ENCODE measurements at regions not wholly inside any gene's neighbourhood (a gene's known extent, or its start where the extent isn't known, plus 50 kb on each side); places are given as distances from the start of the nearest gene placed in this dataset.

GRCh38 chr20:53707371-53708055 is 113.9 kb upstream of the ZNF217 start:
- no peak for DNase-seq (ENCODE audit: extremely low read depth, low read depth)

GRCh38 chr20:53706466-53707370 is 113.1 kb upstream of the ZNF217 start:
- DNase-seq (ENCODE audit: extremely low read depth, low read depth), result no peak

- no peak for DNase-seq (ENCODE audit: extremely low read depth, low read depth)
Observed at GRCh38 chr20:53706008-53706465, 112.4 kb upstream of the ZNF217 start.

GRCh38 chr20:53702617-53703016 is 109.0 kb upstream of the ZNF217 start:
- DNase-seq (ENCODE audit: extremely low read depth, low read depth), result no peak

GRCh38 chr20:53699906-53700305 is 106.3 kb upstream of the ZNF217 start:
- no peak for DNase-seq (ENCODE audit: extremely low read depth, low read depth)

GRCh38 chr20:53699085-53699674 is 105.5 kb upstream of the ZNF217 start:
- DNase-seq (ENCODE audit: extremely low read depth, low read depth), result no peak

- no peak for DNase-seq (ENCODE audit: extremely low read depth, low read depth)
Observed at GRCh38 chr20:53698371-53698978, 104.8 kb upstream of the ZNF217 start.

GRCh38 chr20:53695797-53696527 is 102.3 kb upstream of the ZNF217 start:
- DNase-seq (ENCODE audit: extremely low read depth, low read depth), result no peak

- no peak for DNase-seq (ENCODE audit: extremely low read depth, low read depth)
Observed at GRCh38 chr20:53693262-53693871, 99.7 kb upstream of the ZNF217 start.

GRCh38 chr20:53692465-53693067 is 98.9 kb upstream of the ZNF217 start:
- no peak for DNase-seq (ENCODE audit: extremely low read depth, low read depth)

GRCh38 chr20:53691811-53692192 is 98.2 kb upstream of the ZNF217 start:
- no peak for DNase-seq (ENCODE audit: extremely low read depth, low read depth)

- no peak for DNase-seq (ENCODE audit: extremely low read depth, low read depth)
Observed at GRCh38 chr20:53691060-53691810, 97.6 kb upstream of the ZNF217 start.

GRCh38 chr20:53688085-53688484 is 94.4 kb upstream of the ZNF217 start:
- DNase-seq (ENCODE audit: extremely low read depth, low read depth), result no peak

- no peak for DNase-seq (ENCODE audit: extremely low read depth, low read depth)
Observed at GRCh38 chr20:53685070-53685595, 91.5 kb upstream of the ZNF217 start.

- DNase-seq (ENCODE audit: extremely low read depth, low read depth), result no peak
Observed at GRCh38 chr20:53683506-53683905, 89.9 kb upstream of the ZNF217 start.

- DNase-seq (ENCODE audit: extremely low read depth, low read depth), result no peak
Observed at GRCh38 chr20:53681352-53682212, 87.9 kb upstream of the ZNF217 start.

GRCh38 chr20:53679597-53680309 is 86.1 kb upstream of the ZNF217 start:
- DNase-seq (ENCODE audit: extremely low read depth, low read depth), result no peak
